NCI-H2171 (cell line): ENCODE measurements at regions not wholly inside any gene's neighbourhood (a gene's known extent, or its start where the extent isn't known, plus 50 kb on each side); places are given as distances from the start of the nearest gene placed in this dataset.
"Not testable (repeated sequence)": the region's sequence is repeated elsewhere in the genome, so short reads cannot be mapped to it uniquely, and the experiment has no call there.

Experiments used
- DNase-seq: peaks from one replicate; lab custom pipeline; 2025; lab: John Stamatoyannopoulos, UW

GRCh38 chr2:192645811-192646598 is 451.3 kb upstream of the TMEFF2 start:
- DNase-seq: no peak

DNA sequence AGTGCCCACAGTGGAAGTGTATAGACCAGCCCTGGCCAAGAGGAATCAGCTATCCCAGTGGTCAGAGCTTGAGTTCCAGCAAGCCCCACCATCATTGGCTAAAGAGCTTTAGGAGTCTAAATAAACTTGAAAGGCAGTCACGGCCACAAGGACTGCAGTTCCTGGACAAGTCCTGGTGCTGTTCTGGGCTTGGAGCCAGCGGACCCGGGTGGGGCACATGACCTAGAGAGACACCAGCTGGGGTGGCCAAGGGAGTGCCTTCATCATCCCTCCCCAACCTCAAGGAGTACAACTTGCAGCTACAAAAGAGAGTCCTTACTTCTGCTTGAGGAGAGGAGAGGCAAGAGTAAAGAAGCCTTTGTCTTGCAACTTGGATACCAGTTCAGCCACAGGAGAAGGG is 439.8 kb upstream of the TMEFF2 start:
- DNase-seq: no peak

- DNase-seq: no peak
Measured at GRCh38 chr2:192628017-192628416, 433.3 kb upstream of the TMEFF2 start.

DNA sequence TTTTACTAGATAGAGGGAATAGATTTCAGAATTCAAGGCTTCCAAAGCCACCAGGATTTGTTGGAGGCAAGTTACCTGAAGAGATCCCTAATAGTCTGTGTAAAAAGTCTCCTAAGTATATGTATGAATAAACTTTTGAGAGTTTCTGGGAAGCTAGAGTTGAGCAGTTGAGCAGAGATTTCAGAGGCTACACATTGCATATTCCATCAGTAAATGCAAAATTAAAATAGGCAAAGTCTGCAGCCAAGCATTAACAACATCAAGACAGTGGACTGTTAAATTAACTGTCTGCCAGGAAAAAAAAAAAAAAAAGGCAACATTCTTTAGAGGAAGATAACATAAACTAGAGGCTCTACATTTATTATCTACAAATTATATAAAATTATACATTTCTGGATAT is 420.4 kb upstream of the TMEFF2 start:
- no peak for DNase-seq

DNA sequence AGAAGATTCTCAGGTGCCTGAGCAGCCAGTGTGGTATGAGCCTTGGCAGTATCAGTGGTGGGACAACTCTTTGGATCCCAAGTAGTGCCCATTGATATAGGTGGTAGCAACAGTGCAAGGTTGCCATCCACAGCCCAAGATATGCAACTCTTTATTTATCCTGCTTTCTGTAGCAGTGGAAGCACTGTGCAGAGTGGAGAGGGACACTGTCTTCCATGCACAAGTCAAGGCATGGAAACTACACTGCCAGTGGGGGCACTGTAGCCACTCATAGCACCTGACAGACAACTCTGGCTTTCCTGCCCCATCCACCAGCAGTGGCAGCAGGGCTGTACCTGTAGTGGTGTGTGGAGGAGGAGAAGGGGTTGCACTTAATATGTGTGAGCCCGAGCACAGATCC is 409.6 kb upstream of the TMEFF2 start:
- no peak for DNase-seq

- not testable (repeated sequence) for DNase-seq
Measured at GRCh38 chr2:192598649-192599048, 403.9 kb upstream of the TMEFF2 start.

GRCh38 chr2:192593561-192593960 is 398.8 kb upstream of the TMEFF2 start:
- no peak for DNase-seq

DNA sequence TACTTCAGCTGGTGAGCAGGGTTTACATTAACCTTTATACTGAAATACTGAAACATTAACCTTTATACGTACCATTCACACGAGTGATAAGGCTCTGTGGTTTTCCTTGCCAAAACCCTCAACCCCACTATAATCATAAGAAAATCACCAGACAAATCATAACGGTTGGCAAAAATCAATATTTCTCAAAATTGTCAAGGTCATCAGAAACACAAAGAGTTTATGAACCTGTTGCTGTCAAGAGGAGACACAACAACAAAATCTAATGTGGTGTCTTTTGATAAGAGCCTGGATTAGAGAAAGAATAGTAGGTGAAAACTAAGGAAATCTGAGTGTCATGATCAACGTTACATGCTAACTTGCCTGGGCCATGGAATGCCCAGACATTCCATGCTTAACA is 396.9 kb upstream of the TMEFF2 start:
- no peak for DNase-seq

GRCh38 chr2:192585418-192585817 is 390.7 kb upstream of the TMEFF2 start:
- DNase-seq: no peak

- DNase-seq: no peak
Measured at GRCh38 chr2:192584976-192585375, 390.2 kb upstream of the TMEFF2 start.

GRCh38 chr2:192579965-192580700 is 385.4 kb upstream of the TMEFF2 start:
- no peak for DNase-seq

- no peak for DNase-seq
Measured at GRCh38 chr2:192578780-192579179, 384.0 kb upstream of the TMEFF2 start.

GRCh38 chr2:192577706-192578105 is 383.0 kb upstream of the TMEFF2 start:
- no peak for DNase-seq

- DNase-seq: no peak
Measured at GRCh38 chr2:192574552-192574951, 379.8 kb upstream of the TMEFF2 start.

GRCh38 chr2:192571636-192572035 is 376.9 kb upstream of the TMEFF2 start:
- DNase-seq: peak; percentile 9

GRCh38 chr2:192570788-192571187 is 376.1 kb upstream of the TMEFF2 start:
- no peak for DNase-seq

DNA sequence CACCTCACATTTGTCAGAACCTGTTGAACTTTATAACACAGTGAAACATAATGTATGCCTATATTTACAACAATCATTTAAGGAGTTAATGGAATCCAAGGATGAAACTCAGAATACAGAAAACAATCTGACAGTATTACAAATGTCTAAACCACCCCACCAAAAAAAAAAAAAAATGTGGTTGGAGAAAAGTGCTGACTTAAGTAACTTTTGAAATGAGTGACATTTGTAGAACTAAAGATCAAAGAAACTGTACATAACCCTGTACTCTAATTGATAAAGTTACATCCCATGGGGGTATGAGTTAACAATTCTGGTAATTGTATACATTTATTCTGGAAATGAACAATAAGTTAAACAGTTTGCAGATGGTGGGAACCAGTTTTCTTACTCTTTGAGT is 372.1 kb upstream of the TMEFF2 start:
- DNase-seq: no peak

- DNase-seq: no peak
Measured at GRCh38 chr2:192560326-192560725, 365.6 kb upstream of the TMEFF2 start.

DNA sequence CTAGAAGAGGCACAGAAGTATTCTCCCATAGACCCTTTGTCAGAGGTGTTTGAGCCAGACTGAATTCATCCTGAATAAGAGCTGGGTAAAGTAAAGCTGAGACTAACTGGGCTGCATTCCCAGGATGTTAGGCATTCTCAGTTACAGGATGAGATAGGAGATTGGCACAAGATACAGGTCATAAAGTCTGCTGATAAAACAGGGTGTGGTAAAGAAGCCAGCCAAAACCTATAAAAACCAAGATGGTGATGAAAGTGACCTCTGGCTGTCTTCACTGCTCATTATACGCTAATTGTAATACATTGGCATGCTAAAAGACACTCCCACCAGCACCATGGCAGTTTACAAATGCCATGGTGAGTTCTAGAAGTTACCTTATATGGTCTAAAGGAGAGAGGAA is 364.9 kb upstream of the TMEFF2 start:
- DNase-seq: no peak

- DNase-seq: no peak
Measured at GRCh38 chr2:192558637-192559036, 363.9 kb upstream of the TMEFF2 start.

- DNase-seq: no peak
Measured at GRCh38 chr2:192555740-192556139, 361.0 kb upstream of the TMEFF2 start.

DNA sequence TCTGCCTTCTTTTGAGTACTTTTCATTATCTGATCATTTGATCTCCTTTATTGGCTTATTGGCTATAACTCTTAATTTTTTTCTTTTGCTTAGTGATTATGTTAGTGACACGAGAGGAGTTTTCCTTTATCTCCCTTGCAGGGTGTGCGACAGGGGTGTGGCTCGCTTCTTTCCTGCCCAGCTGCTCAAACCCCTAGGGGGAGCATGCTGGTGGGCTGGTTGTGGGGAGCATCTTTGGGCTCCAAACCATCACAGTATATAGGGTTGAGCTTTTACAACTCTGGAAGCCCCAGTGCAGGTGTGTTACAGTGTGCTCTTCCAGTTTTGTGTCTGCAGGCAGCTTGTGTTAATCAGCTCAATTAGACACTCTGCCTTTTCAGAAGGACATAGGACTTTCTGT is 357.0 kb upstream of the TMEFF2 start:
- DNase-seq: no peak

DNA sequence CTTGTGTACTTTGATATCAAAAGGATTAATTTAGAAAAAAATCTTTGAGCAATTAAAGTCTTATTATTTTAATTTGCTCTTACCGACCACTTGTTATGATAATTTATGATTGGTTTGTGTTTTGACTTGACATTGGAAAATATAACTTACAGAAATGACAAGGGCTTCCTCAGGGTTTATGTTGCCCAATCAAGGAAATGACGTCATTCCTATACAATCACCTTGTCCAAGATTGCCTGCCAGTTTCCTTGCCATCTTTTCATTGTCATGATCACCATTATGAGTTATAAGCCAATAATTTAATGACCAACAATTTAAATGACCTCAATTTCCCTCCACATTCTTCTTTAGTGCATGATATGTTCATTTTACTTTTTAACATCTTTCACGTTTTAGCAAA is 351.8 kb upstream of the TMEFF2 start:
- DNase-seq: no peak
